HG02763 (cell line): ENCODE measurements at regions not wholly inside any gene's neighbourhood (a gene's known extent, or its start where the extent isn't known, plus 50 kb on each side); places are given as distances from the start of the nearest gene placed in this dataset.

Experiments
- ATAC-seq: cut with Tn5 transposase; IDR thresholded peaks from one replicate; pipeline ENCODE4 v1.9.1; 2021; ENCODE audit warnings: mild to moderate bottlenecking, moderate library complexity; ENCODE audit not compliant: unreplicated experiment

DNA sequence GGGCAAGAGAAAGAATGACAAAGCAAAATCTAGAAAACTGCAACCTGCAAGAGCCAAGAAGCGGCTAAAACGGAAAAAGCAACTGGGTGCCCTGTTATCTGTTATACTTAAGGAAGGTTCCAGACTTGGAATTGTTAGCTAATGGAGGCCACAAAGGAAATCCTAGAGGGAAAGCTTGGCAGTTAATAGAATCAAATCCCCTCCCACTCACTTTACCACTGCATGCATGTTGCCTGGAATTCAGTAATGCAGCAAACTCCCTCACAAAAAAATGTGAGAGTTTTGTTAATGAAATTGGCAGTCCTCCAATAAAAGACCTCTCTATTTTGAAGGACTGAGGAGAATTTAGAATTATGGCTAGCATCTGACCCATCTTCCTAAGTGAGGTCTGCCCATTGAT is 164.2 kb upstream of the SOX5 start:
- no peak for ATAC-seq

DNA sequence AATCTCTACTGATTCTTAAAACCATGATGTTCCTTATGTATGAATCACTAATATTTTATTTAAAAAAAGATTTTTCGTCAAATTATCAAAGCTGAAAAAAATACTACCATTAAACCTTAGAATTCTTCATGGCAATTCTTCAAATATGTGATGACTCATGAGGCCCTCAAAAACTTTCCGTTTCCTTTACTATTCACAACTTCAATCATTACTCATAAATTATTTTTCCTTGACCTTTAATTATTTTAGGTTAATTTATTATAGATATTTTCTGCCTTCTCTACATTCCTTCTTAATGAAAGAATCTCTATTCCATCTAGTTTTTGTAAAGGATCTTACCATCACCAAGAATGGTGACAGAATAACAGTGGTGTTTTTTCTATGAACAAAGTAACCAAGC is 162.1 kb upstream of the SOX5 start:
- ATAC-seq: no peak

DNA sequence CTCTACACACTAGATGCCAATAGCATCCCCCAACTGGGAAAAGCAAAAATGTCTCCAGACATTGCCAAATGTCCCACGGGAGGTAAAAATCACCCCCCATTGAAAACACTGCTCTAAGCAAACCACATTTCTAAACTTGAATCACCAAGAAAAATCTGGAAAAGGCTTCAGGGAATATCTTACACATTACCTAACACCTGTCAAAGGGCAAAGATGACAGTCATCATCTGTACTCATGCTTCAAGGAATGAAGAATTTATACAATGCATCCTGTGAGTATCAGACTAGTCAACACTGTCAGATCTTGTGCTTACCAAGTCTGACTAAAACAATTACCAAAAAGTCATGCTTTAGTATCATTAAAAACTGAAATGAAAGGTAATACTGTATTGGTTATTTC is 161.6 kb upstream of the SOX5 start:
- ATAC-seq: no peak

- peak; percentile 97 for ATAC-seq
Measured at GRCh38 chr12:24109381-24110039, 160.0 kb upstream of the SOX5 start.

- ATAC-seq: no peak
Measured at GRCh38 chr12:24102676-24103075, 153.2 kb upstream of the SOX5 start.

GRCh38 chr12:24099576-24099975 is 150.1 kb upstream of the SOX5 start:
- no peak for ATAC-seq

DNA sequence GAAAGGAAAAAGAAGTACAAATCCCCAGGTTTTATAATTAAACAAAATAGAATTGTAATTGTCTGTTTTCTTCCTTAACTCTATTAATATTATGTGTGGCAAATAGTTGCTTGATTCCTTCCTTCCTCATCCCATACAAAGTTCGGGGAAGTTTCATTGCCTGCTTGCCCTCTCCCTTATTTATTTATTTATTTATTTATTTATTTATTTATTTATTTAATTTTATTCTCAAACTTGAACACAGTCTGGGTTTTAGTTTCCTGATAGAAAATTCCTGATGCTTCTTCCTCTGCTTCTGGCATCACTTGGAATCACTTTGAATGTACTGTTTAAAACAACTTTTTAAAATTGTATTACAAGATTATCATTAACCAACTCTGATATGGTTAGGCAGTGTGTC is 145.8 kb upstream of the SOX5 start:
- no peak for ATAC-seq

GRCh38 chr12:24089510-24089890 is 140.0 kb upstream of the SOX5 start:
- no peak for ATAC-seq

DNA sequence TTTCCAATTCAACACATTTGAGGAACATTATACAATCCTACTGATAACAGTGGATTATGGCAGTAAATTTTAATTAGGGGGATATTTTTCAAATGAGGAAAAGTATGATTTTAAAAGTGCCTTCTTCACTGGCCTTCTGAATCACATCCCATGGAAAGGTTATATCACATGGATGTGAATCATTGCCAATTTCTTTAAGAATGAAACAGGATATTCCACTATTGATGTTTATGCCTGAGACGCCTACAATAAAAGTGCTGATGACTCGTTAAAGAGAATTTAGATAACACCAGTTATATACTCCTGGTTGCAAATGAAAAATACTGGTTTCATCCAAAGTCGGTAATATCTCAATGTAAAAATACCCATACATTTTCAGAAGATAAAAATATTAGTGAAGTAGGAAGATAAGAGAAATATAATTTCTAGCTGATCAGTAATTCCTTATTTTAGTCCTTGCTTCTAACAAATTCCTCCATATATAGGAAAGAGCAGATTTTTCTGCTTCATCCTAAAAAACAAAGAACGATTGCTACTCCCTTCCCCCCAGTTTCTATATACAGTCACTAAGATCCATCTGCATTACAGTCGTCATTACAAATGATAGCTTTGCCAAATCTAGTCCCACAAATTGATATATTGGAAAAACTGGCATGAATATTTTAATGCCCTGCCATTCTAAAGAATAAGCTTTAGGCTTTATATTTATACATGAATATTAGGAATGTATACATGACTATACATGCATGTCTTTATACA is 139.5 kb upstream of the SOX5 start:
- ATAC-seq: no peak

DNA sequence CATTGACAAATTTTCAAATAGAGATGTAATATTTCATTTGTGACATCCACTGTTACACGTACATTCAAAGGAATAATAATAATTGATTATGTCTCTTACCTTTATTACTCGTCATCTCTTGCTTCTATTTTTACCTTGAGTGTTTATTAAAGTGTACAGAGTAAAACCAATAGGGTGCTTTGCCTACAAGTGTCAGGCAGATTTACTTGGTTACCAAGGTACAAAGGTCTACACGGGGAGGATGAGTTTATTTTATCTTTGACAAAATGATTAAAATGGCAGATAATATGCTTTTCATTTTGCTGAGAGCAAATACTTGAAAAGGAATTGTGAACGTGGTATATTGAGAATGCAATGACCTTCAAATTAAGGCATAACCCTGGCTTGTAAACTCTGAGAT is 137.8 kb upstream of the SOX5 start:
- no peak for ATAC-seq

DNA sequence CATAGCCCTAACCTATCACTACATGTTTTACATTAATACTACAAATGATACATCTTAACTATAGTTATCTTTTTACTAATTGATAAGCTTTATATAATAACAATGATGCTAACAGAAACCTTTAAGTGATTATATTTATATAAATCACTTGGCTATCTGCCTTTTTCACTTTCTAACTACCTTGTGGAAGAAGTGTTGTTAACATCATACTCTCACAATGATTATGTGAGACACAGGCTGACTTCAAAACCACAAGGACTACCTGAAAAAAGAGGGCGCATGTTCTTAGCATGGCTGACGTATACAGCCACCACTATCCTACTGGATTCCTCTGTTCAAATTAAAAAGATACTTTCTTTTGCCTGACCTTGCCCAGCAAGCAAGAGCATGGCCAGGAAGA is 135.3 kb upstream of the SOX5 start:
- ATAC-seq: no peak

GRCh38 chr12:24083838-24084237 is 134.4 kb upstream of the SOX5 start:
- no peak for ATAC-seq

- no peak for ATAC-seq
Measured at GRCh38 chr12:24081606-24082005, 132.1 kb upstream of the SOX5 start.

DNA sequence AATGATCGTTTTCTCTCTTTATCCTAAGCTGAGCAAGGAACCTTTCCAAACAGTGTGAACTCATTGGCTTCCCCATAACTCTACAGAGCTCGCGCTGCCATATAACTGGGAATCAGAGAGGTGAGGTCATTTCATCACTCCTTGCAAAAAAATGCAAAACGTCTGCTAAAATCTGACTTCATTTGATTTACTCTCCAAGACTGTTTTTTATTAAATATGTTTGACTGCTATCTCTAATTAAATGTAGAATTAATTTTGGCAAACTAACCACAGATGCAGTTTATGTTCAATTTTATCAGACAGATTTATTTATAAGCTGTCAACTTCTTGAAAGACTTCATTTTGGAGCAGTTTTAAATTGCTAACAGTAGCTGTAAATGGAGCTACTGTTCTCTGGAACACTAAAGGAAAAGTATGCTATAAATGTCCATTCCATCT is 131.6 kb upstream of the SOX5 start:
- ATAC-seq: no peak

GRCh38 chr12:24080465-24080864 is 131.0 kb upstream of the SOX5 start:
- ATAC-seq: no peak

DNA sequence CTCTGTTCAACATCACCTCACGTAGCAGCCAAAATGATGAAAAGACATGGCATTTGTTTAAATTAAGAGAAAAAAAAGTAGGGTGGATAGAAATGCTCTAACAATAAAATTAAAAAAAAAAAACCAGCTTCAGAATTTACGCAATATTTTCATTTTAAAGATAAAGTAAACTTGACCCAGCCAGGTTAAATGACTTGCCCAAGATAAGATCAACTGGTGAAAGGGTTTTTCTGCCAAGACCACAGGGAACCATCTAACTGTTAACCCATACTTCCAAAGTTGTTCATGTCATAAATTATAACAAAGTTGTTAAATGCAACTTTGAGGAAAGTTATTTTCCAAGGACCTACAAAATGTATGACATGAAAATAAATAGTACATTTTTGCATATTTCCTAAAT is 129.6 kb upstream of the SOX5 start:
- no peak for ATAC-seq

- ATAC-seq: no peak
Measured at GRCh38 chr12:24078318-24078765, 128.9 kb upstream of the SOX5 start.

GRCh38 chr12:24077161-24077560 is 127.7 kb upstream of the SOX5 start:
- no peak for ATAC-seq

- no peak for ATAC-seq
Measured at GRCh38 chr12:24075650-24076049, 126.2 kb upstream of the SOX5 start.

DNA sequence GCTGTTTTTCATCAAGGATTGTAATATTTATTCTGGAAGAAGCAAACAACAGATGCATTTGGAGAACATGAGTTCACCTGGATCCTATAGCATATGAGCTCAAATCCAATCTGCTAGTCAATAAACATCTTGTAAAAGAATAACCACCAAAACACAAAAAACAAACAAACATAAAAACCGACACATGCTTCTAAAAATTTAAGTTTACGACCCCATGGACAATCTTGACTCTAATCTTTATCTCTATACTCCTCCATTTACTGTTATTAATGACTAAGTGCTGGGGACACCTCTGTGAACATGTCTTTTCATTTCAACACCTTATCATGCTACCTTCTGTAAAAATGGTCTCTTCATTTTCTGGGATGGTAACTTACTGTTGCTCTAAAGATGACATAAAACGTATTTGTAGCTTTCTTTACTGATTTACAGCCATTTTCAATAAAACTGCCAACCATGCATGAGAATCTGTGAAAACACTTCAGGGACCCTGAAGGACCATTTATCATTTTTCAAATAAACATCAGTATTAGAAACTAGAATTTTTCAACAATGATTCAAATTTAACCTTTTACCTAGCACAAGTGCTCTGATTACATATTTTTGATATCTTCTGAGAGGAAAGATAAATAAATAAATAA is 123.8 kb upstream of the SOX5 start:
- no peak for ATAC-seq

DNA sequence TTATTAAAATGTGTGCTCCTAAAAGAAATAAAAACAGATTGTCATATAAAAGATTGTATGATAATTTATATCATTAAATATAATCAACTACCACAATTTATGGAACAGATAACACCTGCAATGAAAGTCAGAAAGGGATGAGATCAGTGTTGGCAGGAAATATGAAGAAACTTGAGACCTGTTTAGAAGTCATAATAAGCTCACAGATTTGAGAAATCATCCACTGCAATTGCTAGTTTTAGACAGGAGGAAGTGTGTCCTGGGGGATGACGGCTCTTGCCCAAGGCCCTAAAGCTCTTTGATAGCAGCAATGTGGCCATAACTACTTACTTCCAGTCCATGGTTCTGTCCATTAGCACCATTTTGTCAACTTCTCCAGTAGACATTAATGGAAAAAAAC is 122.8 kb upstream of the SOX5 start:
- no peak for ATAC-seq

- ATAC-seq: no peak
Measured at GRCh38 chr12:24071842-24072241, 122.4 kb upstream of the SOX5 start.
